ENCODE measurements at regions not wholly inside any gene's neighbourhood (a gene's known extent, or its start where the extent isn't known, plus 50 kb on each side); places are given as distances from the start of the nearest gene placed in this dataset.

GRCh38 chr15:58331913-58332675 is 99.7 kb upstream of the LIPC start:
- DNase-seq (ENCODE audit: low spot score) (peak; percentile 86), ATAC-seq (ENCODE audit: low FRiP score) (peak; percentile 95)
- TF ChIP-seq, protein P1, sequence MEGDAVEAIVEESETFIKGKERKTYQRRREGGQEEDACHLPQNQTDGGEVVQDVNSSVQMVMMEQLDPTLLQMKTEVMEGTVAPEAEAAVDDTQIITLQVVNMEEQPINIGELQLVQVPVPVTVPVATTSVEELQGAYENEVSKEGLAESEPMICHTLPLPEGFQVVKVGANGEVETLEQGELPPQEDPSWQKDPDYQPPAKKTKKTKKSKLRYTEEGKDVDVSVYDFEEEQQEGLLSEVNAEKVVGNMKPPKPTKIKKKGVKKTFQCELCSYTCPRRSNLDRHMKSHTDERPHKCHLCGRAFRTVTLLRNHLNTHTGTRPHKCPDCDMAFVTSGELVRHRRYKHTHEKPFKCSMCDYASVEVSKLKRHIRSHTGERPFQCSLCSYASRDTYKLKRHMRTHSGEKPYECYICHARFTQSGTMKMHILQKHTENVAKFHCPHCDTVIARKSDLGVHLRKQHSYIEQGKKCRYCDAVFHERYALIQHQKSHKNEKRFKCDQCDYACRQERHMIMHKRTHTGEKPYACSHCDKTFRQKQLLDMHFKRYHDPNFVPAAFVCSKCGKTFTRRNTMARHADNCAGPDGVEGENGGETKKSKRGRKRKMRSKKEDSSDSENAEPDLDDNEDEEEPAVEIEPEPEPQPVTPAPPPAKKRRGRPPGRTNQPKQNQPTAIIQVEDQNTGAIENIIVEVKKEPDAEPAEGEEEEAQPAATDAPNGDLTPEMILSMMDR (IDR thresholded peaks at IDR 0.05), result no peak

DNA sequence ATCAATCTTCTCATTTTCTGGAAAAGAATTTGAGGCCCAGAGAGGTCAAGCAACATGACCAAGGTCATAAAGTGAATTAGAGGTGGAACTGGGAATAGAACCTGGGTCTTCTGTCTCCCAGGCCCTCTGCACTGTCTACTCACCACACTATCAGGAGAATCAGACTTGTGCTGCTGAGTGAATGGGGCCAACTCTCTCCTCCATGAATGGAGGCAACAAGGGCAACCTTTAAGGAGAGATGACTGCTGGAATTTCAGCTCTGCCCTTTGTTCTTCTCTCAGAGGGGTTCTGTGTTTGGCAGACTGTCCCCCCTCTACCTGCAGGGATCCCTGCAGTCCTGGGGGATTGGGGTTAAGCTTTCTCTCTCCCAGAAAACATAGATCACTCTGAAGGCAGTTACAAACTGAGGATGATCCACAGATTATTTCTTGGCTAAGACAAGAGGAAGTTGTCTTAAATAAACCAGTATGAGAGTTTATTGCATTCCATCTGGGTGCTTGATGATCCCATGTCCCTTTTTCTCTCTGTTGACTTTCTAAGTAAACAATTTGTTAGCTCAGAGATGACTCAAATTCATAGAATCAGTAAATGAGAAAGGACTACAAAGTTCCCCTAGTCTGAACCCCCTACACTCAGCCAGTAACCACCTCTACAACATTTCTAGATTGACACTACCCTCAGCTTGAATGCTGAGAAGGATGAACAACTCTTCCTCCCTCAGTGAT is 99.0 kb upstream of the LIPC start:
- ATAC-seq (ENCODE audit: low FRiP score), result no peak
- TF ChIP-seq, protein P1 (IDR thresholded peaks at IDR 0.05), result no peak
- DNase-seq (ENCODE audit: low spot score), result no peak

GRCh38 chr15:58334803-58335202 is 97.0 kb upstream of the LIPC start:
- TF ChIP-seq, protein P1 (IDR thresholded peaks at IDR 0.05), result no peak
- DNase-seq (ENCODE audit: low spot score) (no peak), ATAC-seq (ENCODE audit: low FRiP score) (no peak)

- TF ChIP-seq, protein P1 (IDR thresholded peaks at IDR 0.05), result no peak
- DNase-seq (ENCODE audit: low spot score) (no peak), ATAC-seq (ENCODE audit: low FRiP score) (no peak)
Measured at GRCh38 chr15:58336161-58336560, 95.6 kb upstream of the LIPC start.

GRCh38 chr15:58340176-58340575 is 91.6 kb upstream of the LIPC start:
- DNase-seq (ENCODE audit: low spot score) (no peak), ATAC-seq (ENCODE audit: low FRiP score) (no peak)
- TF ChIP-seq, protein P1 (IDR thresholded peaks at IDR 0.05), result no peak

GRCh38 chr15:58342508-58342907 is 89.3 kb upstream of the LIPC start:
- ATAC-seq (ENCODE audit: low FRiP score), result no peak
- no peak for DNase-seq (ENCODE audit: low spot score)
- TF ChIP-seq, protein P1 (IDR thresholded peaks at IDR 0.05), result no peak
